Epithelial cell of proximal tubule (primary cell): ENCODE measurements at regions not wholly inside any gene's neighbourhood (a gene's known extent, or its start where the extent isn't known, plus 50 kb on each side); places are given as distances from the start of the nearest gene placed in this dataset.

Experiments
- DNase-seq: peaks from one replicate; pipeline ENCODE4 v3.0.0-alpha.2; 2011; ENCODE audit warnings: low read depth
- H3K4me3 ChIP-seq: 2 replicates; pipeline ENCODE4 v1.5.1; 2011; ENCODE audit warnings: low read depth, mild to moderate bottlenecking, low read length
- TF ChIP-seq, protein P1 (sequence below): conservative IDR thresholded peaks from 2 replicates; pipeline ENCODE4 v1.5.1; 2012; ENCODE audit warnings: low read depth, mild to moderate bottlenecking, low read length

DNA sequence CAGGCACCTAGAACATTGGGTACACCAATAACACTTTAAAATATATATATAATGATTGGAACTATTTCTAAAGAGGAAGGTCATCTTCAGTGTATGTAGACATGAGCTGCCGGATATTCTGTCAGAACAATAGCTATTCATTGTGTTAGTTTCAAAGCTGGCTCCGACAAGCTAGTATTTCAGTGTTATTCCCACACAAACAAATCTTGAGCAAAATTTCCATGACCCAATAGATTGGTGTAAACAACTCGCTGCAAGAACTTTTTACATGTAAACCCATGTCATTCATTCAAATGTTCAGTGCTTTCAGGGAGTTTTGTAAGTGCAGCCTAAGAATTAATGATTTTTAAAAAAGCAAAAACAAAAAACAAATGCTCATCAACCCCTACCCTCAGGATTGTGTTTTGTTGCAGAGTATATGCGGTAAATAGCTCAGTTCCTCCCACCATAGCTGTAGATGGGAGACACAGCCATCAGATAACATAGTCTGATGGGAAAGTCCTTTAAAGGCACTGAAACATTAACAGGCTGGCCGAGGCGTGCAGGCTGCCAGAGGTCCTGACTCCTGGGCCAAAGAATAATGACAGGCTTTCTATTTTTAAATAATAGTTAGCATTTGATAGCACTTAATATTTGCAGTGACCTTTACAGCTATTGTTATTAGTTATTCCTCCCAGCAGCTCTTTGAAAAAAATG lies 150.3 kb upstream of the ARHGAP5 start:
- DNase-seq, result no peak
- TF ChIP-seq, protein P1, sequence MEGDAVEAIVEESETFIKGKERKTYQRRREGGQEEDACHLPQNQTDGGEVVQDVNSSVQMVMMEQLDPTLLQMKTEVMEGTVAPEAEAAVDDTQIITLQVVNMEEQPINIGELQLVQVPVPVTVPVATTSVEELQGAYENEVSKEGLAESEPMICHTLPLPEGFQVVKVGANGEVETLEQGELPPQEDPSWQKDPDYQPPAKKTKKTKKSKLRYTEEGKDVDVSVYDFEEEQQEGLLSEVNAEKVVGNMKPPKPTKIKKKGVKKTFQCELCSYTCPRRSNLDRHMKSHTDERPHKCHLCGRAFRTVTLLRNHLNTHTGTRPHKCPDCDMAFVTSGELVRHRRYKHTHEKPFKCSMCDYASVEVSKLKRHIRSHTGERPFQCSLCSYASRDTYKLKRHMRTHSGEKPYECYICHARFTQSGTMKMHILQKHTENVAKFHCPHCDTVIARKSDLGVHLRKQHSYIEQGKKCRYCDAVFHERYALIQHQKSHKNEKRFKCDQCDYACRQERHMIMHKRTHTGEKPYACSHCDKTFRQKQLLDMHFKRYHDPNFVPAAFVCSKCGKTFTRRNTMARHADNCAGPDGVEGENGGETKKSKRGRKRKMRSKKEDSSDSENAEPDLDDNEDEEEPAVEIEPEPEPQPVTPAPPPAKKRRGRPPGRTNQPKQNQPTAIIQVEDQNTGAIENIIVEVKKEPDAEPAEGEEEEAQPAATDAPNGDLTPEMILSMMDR, result no peak

DNA sequence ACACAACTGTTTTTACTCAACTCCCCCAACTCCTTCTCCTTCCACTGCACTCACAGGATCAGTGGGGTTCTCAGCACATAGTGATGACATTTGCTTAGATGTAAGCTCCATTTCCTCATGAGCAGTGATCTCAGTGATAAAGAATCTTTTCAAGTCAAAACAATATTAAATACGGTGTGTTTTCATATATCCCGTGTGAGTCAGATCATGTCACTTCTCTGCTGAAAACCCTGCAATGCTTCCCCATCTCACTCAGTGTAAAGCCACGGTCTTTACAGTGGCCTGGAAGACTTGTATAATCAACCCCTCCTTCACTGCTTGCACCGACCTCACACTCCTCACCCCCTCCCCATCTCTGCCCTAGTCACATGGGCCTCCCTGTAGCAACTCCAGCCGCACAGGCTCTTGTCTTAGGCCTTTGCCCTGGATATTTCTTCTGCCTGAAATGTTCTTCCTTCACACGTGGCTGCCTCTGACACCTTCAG lies 149.7 kb upstream of the ARHGAP5 start:
- TF ChIP-seq, protein P1, result no peak
- no peak overlapping the region for H3K4me3 ChIP-seq
- DNase-seq, result peak; percentile 95

More for the DNA sequence above, 150.3 kb upstream of the ARHGAP5 start:
- H3K4me3 ChIP-seq, result no peak overlapping the region

DNA sequence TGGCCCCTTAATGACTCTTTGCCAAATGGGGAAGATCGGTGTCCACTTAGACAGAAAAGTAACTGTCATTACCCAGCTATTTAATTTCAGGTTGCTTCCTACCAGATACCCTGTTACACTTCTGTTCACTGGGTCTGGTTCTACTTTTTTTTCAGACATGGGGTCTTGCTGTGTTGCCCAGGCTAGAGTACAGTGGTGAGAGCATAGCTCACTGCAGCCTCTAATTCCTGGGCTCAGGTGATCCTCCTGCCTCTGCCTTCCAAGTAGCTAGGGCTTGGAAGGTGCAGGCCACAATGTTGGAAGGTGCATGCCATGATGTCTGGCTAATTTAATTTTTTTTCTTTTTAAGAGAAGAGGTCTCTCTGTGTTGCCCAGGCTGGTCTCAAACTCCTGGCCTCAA lies 147.0 kb upstream of the ARHGAP5 start:
- no peak overlapping the region for H3K4me3 ChIP-seq
- no peak for DNase-seq
- TF ChIP-seq, protein P1, result no peak

DNA sequence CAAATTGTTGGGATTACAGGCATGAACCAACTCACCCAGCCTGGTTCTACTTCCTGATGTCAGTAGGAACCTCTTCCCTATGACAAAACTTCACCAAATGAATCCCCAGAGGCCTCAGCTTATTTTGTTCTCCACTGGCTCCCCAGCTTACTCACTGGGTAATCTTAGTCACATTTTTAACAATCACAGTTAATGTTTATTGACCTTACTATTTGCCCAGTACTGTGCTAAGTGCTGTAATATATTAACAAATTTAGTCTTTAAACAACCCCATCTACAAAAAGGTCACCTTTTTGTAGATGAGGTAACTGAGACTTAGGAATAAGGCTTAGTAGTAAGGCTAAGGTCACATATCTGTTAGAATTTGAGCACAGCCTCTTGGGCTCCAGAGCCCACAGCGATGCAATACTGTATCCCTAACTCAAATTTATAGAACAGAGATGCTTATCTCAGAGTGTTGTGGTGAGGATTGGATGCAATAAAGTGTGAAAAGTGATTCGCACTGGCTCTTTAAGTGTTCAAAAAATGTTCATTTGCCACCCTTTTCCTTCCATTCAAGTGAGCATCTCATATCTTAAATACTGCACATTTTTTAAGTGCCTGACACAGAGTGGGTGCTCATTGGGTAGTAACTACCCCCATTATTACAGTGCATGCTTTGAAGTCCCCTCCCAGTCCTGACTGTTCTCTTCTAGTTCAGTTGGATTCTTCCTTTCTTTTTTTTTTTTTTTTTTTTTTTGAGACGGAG lies 146.4 kb upstream of the ARHGAP5 start:
- H3K4me3 ChIP-seq, result no peak overlapping the region
- DNase-seq, result peak; percentile 79
- TF ChIP-seq, protein P1, result no peak

DNA sequence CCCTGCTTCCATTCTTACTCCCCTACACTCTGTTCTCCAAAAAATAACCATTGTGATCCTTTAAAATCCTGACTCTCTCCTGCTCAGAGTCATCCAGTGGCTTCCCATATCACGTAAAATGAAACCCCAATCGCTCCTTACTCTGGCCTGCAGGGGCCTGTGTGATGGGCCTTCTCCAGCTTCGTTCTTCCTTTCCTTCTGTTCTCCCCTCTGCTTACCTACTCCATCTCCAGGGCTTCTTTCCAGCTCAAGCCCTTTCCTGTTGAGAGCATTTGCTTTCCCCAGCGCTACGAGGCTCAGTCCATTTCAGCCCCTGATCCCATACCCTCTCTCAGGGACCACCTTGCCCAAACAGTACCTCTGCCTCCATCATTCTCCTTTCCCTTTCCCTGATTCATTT lies 144.4 kb upstream of the ARHGAP5 start:
- no peak overlapping the region for H3K4me3 ChIP-seq
- TF ChIP-seq, protein P1, result no peak

DNA sequence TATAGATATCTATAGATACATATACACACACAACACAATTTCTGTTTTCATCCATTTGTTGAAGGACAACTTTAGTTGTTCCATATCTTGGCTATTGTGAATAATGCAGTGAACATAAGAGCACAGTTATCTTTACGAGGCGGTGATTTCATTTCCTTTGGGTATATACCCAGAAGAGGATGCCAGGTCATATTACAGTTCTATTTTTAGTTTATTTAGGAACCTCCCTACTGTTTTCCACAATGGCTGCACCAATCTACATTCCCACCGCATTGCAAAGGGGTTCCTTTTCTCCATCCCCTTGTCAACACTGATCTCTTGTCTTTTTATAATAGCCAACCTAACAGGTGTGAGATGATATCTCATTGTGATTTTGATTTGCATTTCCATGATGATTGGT lies 143.4 kb upstream of the ARHGAP5 start:
- TF ChIP-seq, protein P1, result no peak
- H3K4me3 ChIP-seq, result no peak overlapping the region
- no peak for DNase-seq

More for the DNA sequence above, 144.4 kb upstream of the ARHGAP5 start:
- no peak for DNase-seq
